Inflammatory macrophage treated with lipopolysaccharide for 1 hour (primary cell): ENCODE measurements at regions not wholly inside any gene's neighbourhood (a gene's known extent, or its start where the extent isn't known, plus 50 kb on each side); places are given as distances from the start of the nearest gene placed in this dataset.

Experiments used
- DNase-seq, 2 donors: peaks; one replicate each; pipeline ENCODE4 v3.0.0-alpha.2; 2020 to 2022

GRCh38 chr2:64322433-64322832 is 131.5 kb upstream of the LGALSL start:
- DNase-seq: no peak

- DNase-seq: no peak
Measured at GRCh38 chr2:64323197-64323596, 130.8 kb upstream of the LGALSL start.

- DNase-seq: no peak
Measured at GRCh38 chr2:64324746-64325410, 129.1 kb upstream of the LGALSL start.

- peak; percentile 28 to 47 for DNase-seq
Measured at GRCh38 chr2:64325477-64325851, 128.5 kb upstream of the LGALSL start.

DNA sequence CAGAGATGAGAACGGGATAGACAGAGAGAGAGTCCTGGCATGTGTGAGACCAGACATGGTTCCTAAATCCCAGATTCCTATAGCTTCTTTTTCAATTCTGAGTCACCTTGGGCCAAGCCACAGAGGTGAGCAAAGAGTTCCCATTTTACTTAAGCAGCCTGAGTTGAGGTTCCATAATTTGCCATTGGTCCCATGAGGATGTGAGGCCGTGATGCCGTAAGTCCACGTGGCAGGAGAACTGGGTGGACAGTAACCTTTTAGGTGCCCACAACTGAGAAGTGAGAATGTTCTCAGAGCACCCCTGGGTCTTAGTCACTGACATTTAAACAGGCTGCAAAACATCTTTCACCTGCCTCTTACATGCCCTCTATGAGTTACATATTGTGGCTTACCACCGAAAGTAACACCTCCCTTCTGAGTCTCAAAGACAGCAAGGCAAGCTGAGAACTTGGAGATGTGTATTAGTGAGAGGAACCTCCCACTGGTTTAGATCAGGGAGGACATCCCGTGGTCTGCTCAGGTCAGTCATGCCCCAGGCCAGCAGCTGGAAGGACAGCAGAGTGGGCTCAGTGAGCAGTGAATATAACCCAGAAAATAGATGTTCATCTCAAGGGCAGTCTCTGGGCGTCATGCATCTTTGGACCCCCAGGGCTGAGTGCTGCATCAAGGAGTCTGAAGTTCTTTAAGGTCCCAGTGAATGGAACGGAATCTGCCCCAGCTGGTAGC is 127.9 kb upstream of the LGALSL start:
- DNase-seq: no peak

DNA sequence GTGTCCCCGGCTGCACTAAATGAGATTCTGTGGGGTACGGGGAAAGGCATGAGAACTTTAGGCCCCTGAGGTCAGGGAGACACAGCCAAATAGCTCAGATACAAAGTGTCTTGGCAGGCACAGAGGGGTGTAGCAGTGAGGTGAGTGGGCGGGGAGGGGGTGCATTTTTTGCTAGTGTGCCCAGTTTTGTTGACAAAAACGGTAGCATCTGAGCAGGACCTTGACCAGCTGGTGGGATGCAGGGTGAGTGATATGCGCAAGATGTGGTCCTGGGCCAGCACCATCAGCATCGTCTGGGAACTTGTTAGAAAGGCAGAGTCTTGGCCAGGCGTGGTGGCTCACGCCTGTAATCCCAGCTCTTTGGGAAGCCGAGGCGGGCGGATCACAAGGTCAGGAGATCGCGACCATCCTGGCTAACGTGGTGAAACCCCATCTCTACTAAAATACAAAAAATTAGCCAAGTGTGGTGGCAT is 127.3 kb upstream of the LGALSL start:
- no peak for DNase-seq

DNA sequence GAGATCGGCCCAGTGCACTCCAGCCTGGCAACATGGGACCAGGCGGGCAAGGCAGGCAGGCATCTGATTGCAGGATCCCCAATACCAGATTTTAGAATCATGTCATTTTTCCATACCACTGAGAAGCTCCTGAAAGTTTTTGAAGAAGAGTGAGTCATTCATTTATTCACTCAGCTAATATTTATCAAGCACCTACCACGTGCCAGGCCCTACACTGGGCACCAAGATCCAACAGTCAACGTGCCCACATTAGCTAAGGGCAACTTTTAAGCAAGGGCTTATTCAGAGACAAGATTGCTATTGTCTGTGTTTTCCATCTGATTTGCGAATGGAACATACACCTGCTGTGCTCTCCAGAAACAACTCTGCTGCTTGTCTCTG is 126.8 kb upstream of the LGALSL start:
- DNase-seq: peak in 1 of 2 donors; percentile 20

DNA sequence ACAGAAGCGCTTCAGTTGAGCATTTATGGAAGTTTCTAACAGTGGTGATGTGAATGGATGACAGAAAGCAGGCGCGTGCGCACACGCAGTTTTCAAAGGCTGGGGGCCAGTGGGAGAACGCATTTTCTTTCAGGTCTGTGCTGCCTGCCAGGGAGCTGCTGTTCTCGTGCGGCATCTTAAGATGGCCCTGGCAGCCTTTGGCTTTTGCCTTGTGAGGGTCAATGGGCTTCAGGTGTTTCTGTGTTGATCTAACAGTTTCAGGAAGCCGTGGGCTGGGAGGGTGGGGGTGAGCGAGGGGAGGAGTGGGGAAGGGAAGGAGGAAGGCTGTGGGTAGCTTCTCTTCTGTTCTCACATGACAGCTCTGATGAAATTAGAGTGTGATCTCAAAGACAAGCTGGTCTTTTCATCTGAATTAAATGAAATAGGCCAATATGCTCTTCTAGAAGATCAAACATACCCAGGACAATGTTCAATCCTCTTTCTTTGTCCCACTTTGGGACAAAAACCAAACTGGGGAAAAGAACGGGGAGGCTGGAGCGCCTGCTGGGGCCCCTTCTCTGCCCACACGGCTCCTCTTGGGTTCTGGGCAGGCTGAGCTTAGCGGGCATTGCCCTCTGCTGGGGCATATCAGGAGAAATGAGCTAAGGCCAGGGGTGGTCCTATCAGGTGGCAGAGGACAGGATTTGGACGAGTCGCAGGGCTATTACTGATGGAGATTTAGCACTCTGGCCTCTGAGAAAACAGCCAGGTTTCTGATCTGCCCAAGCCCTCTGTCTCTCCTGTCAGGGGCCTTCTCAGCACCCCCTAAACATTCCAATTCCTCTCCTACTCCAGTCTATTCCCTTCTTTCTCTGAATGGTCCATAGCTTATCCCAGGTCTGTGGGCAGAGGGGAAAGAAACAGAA is 126.2 kb upstream of the LGALSL start:
- peak; percentile 57 to 65 for DNase-seq

DNA sequence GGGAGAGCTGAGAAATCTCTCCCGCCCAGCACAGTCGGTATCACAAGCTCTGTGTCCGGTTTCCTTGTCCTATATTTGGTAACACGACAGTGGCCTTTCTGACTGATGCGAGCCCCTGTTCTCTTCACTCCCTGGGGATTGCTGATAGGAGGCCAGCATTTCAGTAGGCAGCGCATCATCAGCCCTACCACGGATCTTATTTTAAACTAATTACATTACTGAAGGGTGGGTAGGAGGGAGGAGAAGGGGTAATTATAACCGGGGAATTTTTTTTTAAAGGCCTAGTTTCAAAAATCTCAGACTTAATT is 125.6 kb upstream of the LGALSL start:
- DNase-seq: peak in 1 of 2 donors; percentile 22

- DNase-seq: no peak
Measured at GRCh38 chr2:64328756-64329155, 125.2 kb upstream of the LGALSL start.

GRCh38 chr2:64329848-64330247 is 124.1 kb upstream of the LGALSL start:
- peak; percentile 74 to 92 for DNase-seq

- peak; percentile 69 to 93 for DNase-seq
Measured at GRCh38 chr2:64330281-64331113, 123.5 kb upstream of the LGALSL start.

DNA sequence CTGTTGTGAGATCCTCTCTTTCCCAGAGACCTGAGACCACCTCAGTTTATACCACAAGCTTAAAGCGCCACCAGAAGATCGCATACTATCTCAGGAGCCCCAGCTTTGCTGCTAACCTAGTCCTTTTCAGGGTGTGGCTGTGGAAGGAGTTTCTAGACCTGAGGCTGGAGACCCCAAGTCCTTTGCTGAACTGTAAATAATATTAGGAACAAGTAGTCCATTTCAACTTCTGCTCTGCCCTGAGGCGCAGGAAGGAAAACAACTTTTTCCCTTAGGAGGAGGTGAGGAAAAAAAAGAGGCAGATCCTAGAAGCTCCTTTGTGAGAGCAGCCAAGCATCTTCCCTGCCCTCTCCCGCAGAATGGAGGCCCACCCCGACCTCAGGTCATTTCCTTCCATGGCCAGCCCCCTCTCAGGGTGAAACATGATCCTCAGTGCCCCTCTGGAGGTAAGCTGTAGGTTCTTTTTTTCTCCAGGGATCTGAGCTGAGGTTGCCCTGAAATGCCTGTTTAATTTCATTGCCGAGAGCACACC is 122.8 kb upstream of the LGALSL start:
- DNase-seq: no peak

- no peak for DNase-seq
Measured at GRCh38 chr2:64331849-64332699, 121.9 kb upstream of the LGALSL start.

GRCh38 chr2:64336171-64336570 is 117.8 kb upstream of the LGALSL start:
- DNase-seq: peak; percentile 40 to 47

DNA sequence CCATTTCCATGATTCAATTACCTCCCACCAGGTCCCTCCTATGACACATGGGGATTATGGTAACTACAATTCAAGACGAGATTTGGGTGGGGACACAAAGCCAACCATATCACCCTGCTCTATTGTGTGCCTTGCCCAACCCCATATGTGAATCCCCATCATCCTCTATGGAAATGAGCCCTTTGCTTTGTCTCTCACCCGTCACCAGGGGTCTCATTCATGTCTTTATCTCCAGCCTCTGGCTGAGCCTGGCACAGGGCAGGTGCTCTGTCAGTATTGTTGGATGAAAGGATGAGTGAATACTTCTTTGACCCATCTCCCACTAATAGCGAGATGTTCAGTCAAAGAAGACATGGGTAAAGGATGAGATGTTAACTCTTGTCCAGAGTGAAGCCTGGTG is 116.6 kb upstream of the LGALSL start:
- DNase-seq: no peak

DNA sequence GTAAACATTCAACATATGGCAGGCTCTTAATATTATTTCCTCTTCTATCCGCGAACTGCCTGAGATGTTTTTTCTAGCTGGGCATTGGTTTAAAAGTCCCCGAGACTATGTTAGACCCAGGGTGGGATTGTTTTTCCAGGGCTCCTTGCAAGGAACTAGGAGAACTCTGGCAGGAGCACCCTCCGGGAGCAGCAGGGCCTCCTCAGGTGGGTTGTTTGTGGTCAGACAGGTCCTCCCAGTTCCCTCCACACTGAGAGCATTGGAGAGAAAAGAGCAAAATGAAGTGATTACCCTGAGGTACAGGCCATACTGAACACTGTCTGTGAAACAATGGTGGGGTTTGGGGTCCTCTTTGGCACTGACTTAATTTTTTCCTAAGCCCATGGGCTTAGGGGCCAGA is 115.9 kb upstream of the LGALSL start:
- no peak for DNase-seq

DNA sequence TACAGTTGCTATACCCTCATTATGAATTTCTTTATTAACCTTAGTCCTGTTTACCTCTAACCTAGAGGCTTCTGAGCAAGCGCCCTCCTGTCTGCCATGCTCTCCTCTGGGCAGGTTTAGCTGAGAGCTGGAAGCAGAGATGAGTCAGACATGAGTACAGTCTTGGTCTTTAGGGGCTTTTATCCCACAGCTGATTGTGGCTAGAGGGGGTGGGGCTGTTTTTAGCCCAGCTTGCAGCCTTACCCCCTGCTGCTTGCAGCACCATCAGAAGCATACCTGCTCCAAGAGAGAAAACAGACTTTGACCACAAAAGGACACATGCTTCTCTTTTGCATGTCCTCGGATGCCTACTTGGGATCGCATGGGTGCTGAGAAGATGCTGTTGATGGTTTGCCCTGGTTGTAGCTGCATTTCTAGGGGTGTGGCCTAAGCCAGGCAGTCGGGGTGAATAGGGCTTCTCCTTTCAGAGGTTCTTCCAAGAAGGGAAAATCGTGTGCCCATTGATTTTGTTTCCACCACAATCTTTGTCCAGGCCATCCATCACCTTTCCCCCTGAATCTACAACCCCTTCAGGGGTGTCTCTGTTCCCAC is 115.0 kb upstream of the LGALSL start:
- DNase-seq: no peak

- DNase-seq: no peak
Measured at GRCh38 chr2:64341461-64341860, 112.5 kb upstream of the LGALSL start.

- no peak for DNase-seq
Measured at GRCh38 chr2:64342195-64343099, 111.5 kb upstream of the LGALSL start.
